HG03095 (cell line): ENCODE measurements at regions not wholly inside any gene's neighbourhood (a gene's known extent, or its start where the extent isn't known, plus 50 kb on each side); places are given as distances from the start of the nearest gene placed in this dataset.

Experiments used
- ATAC-seq: cut with Tn5 transposase; IDR thresholded peaks from one replicate; pipeline ENCODE4 v1.9.1; 2021; ENCODE audit warnings: moderate library complexity; ENCODE audit not compliant: unreplicated experiment

DNA sequence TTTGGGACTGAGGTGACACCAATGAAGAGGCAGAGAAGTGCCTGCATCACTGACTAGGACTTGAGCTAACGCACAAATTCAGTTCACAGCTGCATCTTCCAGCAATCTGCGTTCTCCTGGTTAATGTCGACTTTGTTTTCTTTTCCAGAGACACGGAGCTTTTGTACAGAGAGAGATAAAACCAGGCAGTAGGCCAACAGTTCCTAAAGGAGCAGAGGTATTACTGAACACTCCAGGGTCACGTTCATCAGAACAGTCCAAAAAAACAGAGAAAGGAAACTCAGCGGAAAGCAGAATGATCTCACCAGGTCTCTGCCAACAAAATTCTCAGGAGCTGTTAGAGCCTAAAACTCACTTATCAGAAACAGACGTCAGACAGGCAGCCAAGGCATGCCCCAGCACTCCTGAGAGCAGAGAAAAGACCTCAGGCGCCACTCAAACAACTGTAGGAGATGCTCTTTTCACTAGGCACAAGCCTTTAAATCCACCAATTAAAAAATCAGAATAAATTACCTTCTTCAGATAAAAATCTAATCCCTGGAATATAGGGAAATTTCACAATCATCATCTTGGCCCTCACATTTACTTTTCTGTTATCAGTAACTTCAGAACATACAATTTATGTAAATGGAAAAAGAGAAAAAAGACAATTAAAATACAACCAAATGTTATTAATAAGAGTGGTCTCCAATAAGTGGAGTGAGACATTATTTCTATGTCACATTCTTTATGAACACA lies 95.9 kb upstream of the SPTBN1 start:
- no peak for ATAC-seq

DNA sequence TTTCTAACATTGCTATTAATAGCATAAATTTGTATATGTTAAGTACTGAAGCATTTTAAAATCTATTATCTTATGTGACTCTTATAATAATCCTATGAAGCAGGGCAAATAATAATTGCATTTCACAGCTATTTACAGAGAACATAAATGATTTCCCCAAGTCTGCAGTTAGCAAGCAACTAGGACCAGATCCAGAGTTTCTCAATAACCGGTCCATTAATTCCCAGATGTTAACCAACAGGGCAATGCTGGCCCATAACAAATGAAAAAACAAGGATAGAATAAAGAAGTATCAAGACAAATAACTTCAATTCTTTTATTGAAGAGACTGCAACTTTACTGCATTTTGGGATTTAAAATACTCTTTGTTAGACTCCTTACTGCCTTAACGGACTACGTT lies 91.7 kb upstream of the SPTBN1 start:
- no peak for ATAC-seq

DNA sequence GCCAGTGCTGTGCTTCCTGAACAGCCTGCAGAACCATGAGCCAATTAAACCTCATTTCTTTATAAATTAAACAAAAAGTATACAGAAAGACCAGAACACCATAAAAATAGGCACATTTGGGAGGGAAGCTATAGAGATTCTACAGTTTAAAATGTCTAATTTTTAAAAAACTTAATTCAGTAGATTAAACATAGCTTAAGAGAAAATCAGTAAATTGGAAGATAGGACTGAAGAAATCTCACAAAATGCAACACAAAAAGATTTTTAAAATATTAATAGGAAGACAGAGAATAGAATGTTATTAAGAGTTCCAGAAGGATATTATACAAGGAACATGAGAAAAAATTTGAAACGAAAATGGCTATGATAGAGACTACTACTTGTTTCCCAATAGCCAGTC lies 90.5 kb upstream of the SPTBN1 start:
- no peak for ATAC-seq

DNA sequence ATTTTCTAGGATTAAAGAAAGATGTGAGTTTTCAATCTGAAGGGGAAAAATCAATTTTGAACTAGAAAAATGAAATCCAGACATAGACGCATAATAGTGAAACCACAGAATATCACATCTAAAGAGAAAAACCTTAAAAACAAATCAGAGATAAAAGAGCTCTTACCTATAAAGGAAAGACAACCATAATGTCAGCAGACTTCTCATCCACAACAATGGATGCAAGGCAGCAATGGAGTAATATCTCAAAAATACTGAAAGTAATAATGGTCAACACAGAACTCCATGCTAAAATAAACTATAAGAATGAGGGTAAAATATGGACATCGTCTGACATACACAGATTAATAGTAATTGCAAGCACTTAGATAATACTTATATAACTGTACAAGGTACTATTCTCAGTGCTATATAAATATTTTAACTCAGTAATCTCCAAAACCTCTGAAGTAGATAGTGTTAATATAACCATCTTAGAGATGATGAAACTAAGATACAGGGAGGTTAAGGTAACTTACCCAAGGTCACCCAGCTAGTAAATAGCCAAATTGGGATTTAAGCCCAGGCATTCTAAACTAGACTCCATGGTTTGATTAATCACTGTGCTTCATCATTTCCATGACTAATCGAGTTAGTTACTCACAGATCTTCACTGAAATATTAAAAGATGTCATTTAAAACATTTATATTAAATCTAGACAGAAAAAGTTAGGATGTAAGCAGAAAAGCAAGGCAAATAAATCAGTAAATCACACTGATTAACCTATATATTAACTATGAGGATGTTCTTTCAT lies 89.4 kb upstream of the SPTBN1 start:
- no peak for ATAC-seq

DNA sequence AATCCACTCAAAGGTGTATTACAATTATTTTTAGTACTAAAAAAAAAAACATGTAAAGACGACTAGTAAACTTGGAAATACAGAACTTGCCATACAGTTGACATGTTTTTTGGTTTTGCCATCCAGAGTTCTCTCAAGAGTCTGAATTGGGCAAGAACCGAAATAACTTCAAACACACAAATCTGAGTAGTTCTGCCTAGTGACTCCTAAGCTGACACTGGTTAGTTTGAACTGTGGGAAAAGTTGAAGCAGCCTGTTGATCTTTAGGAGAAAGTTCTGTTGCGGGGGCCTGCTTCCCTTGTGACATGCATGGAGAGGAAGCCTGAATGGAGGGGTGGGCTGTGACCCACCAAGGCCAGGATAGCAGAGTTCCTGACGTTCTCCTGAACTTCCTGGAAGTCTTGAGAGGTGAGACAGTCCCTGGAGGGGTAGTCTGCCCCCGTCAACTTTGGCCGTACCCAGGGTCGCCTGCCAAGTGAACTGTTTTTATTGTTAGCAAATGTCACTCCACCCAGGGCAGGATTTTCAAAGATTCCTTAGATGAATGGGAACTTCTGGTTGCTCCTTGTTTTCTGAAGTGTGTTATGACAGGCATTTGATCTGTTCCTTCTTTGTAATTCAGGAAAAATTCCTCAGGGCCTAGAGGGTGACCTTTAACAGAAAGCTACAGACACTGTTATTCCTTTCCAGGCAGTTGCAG lies 85.6 kb upstream of the SPTBN1 start:
- ATAC-seq: no peak

DNA sequence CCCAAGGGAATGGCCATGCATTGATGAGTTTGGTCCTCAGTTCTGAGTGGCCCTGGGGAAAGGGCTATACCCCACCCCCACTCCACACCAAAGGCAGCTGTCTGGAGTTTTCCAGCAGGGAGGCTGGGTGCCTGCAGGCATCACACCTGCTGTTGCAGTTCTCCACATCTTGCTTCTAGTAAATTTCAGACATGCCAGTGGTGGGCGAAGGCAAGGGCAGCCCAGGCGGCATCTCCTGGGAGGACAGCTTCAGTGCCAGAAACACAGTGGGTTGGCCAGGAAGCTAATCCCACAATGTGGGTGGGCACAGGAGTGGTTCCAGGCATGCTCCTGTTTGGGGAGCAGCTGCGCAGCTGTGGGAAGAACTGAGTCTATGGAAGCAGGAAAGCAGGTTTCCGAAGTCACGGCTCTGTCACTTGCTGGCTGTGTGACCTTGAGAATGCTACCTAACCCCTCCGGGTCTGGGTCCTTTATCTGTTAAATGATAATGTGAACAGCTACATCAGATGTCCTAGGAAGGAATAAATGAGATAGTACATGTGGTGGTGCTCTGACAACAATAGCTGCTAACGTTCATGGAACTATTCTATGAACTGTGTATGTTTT lies 84.6 kb upstream of the SPTBN1 start:
- no peak for ATAC-seq

DNA sequence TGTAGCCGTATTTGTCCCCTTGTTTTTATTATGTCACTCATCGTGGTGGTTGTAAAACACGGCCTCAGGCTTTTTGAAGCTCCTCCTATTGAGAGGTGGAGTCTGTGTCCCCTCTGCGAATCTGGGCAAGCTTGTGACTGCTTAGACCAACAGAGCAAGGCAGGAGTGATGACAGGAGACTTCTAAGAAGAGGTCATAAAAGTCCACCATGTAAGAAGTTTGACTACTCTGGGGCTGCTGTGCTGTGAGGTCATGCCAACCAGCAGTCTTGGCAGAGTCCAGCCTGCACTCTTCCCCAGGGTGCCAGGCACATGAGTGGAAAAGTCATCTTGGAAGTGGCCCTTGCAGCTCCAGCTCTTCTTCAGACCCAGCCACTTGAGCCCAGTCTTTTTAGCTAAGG lies 83.8 kb upstream of the SPTBN1 start:
- ATAC-seq: no peak

DNA sequence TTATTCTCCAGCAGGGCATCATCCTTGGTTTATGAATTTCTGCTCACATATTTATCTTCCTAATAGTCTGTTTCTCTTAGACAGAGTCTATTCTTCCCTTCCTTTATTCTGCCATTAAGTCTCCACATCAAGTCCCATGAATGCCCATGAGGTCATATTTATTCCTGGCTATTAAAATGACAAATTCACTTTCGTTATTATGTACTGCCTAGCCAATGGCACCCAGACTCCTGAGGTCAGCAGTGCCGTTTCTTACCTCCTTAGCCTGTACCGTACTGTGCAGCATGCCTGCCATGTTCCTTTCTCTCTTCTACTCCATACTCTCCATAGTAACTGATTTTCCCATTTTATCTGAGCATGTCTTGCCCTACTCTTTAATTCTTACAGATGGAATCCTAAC lies 82.3 kb upstream of the SPTBN1 start:
- no peak for ATAC-seq

DNA sequence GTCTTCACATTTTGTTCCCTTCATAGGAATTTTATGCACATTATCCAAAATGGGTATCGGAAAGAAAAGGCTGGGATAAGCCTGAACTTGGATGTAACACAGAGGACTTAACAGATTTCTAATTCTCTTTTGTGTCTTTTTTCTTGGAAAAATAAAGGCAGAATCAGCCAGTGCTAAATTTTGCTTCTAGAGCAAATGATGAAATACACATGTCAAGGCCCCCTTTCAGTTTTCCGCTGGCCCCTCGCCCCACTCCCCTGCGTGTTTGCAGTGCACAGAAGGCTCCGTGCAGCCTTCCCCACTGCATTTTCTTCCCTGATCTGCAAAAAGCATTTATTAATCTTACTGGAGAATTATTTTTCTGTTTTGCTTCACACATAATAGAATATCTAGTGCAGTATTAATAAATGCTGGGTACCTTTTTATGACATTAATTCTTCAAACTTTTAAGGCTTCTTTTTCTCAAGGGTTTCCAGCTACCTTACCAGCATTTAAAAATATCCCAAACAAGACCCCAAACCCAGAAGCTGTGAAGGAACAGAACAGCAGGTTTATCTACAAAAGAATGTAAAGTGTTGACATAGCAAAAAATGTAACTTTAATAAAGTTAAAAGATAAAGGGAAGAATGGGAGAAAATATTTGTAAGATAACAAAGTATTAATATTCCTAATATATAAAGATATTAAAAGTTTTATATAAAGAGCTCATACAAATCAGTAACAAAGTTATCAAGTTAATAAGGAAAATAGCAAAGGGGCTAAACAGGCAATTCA lies 81.3 kb upstream of the SPTBN1 start:
- ATAC-seq: no peak

DNA sequence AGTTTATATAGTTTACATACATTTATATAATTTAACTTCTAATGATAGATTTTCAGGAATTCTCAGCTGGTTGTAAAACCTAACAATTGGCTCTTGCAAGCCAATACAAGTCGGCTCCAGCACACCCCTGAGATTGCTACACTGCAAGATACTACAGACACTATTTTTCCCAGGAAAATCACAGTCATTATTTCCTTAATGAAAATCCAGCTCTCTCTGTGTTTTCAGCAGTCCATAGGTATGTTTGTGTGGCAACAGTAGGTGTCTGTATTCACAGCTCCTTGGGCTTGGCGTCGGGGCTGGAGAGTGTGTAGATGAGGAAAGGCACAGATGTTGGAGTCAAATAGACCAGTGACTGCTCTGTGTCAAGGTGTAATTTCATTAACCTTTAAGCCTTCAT lies 78.7 kb upstream of the SPTBN1 start:
- ATAC-seq: no peak

DNA sequence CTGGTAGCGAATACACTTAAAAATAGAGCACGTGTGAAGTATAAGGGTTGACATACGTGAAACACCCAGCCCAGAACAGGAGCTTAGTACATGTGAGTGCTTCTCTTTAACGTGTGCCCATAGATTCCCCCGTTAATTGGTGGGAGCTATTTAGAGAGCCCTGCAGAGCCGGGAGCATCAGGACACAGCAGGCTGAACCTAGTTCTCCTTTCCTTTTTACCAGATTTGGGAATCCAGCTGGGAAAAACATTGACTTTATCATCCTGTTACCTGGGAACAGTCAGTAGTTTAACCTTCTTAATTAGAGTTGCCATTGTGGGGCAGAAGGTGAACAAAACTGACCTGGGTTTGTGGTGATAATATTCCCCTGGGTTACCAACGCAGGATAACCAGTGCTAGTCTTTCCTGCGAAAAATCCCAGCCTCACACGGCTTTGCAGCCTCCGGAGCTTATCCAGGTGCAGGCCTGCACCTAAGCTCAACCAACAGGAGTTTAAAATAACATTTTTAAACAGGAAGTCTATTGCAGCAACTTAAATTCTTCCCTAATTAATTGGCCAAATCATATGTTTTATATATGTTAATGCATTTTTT lies 78.1 kb upstream of the SPTBN1 start:
- ATAC-seq: no peak

DNA sequence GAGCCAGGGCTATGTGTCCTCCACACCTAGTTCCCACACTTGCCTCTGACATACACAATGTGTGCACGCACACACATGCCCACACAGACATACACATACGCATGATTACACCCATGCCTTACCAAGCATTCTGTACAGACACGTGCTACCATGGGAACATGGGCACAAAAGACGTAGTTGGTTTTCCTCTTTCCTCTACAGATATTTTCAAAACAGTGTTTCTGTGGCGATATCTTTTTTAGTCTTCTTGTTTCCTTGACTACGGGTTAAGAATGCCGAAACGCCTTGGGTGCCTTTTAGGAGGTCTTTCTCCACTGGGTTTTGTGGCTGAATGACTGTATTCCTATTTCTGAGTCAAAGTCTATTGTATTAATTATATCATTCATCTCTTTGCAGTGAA lies 75.5 kb upstream of the SPTBN1 start:
- no peak for ATAC-seq

DNA sequence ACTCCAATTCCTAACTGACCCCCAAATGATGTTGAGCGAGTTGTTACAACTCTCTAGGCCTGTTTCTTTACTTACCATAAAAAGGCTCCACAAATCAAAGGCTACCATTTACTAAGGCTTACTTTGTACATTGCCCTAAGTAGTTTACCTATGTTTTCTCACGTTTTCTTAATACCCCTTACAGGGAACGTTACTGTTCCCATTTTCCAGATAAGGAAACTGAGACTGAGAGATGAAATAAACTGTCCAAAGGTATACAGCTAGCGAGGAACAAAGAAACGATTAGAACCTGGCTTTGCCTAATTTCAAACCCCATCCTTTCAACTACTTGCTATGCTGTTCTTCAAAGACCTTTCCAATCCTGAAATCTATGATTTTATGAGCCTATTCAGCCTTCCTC lies 74.8 kb upstream of the SPTBN1 start:
- no peak for ATAC-seq

DNA sequence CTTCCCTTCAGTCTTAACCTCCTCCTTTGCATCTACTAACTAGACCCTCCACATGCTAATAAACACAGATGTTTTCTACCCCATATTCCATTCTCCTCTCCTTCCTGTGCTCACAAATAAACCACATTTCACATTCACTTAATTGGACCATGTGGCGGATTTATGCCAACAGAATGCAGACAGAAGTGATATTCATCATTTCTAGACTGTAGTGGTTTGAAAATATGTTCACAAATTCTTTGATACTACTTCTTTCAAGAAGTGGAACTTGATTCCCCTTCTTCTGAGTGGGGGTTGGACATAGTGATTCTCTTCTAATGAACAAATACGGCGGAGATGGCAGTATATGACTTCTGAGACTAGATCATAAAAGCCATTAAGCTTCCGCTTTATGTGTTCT lies 73.5 kb upstream of the SPTBN1 start:
- ATAC-seq: no peak

DNA sequence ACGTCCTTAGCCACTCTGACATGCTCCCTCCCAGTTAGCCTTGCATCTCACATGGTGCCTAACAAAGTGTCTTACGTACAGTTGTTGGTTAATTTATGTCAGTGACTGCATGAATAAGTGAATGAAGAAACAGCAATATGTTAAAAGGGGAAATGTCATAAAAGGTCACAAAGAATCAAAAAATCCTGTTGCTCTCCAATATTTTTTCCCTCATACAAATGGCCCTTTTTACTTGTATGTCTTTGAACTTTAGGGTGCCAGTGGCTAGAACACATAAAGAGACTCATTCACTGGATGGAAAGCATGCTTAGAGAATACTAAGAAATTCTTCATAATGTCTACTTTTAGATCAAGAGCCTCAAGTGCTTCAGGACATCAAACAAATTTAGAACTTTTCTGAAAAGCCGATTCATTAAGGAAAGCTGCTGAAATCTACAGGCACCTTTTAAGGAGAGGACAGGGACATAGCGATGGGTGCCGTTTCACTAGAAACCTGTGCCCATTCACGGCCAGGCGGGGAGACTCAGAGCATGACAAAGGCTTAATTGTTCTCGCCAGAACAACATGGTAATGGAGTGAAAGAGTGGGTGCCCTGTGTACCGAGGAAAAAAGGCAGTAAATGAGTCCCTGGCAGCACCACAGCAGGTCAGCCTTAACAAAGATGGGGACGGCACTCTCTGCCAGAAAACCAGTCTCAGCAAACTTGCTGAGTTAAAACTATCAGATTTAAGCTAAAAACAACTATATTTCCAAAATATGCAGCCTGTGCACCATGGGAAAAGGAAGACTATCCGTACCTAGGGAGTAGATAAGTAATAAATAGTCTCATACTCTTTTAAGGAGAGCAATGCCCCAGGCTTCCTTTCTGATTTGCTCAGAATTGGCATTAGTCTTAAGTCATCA lies 71.6 kb upstream of the SPTBN1 start:
- ATAC-seq: no peak

DNA sequence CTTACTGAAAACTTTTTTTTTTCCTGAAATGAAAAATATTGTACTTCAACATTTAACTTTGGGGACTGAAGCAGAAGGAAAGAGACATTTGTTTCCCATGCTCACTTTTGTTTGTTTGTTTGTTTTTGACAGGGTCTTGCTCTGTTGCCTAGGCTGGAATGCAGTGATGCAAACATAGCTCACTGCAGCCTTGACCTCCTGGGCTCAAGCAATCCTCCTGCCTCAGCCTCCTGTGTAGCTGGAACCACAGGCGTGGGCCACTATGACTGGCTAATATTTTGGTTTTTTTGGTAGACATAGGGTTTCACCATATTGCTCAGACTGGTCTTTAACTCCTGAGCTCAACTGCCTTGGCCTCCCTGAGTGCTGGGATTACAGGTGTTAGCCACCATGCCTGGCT lies 70.9 kb upstream of the SPTBN1 start:
- no peak for ATAC-seq

DNA sequence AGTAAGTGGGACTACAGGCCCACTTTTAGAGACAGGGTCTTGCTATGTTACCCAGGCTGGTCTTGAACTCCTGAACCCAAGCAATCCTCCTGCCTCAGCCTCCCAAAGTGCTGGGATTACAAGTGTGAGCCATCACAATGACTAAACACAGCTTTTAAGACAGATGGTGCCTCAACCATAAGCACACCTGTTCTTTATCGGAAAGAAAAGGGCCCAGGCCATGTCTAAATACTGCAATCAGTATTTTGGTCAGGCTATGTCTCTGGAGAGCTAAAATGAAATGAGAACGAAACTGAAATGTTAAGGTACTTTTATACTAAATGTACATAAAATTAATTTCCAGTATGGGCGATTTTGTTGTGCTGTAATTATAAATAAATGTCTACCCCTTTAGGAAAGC lies 69.5 kb upstream of the SPTBN1 start:
- ATAC-seq: no peak

DNA sequence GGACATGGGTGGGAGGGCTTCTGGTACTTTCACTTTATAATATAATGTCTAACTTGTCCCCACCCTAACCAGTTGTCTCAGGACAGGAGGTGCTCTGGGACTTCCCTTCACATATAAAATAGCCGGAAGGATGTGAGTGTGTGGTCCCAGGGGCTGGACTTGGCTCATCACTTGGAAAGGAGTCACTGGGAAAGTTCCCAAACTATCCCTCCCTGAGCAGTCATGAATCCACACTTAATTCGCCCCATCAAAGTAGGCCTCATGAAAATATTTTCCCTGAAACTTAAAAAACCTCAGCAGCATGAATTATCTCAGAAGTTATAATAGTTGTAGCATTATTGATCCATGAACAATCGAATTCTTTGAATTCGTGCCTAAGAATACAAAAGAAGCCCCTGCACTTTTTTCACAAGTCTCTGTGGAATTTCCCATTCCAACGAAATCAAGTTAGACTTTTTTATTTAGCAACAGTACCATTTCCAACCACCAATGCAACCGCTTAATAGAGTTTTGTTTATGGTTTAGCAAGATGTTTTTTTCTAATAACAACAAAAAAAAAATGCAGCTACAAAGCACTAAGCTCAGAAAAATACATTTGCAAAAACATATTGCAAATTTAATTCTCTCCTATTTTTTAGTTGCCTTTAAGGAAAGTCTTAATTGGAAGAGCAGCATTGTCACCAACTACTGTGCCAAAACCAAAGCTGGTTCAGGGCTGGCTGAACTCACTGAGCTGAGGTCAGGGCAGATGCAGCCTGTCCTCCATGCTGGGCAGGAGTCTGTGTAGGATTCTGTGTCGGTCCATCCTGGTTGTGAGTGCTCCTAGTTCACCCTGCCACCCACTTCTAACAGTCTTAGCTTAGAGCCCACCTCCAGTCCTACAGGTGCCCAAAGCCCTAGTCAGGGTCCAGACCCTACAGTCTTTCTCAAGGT lies 68.8 kb upstream of the SPTBN1 start:
- ATAC-seq: no peak
